Ishikawa (cell line): ENCODE measurements at regions not wholly inside any gene's neighbourhood (a gene's known extent, or its start where the extent isn't known, plus 50 kb on each side); places are given as distances from the start of the nearest gene placed in this dataset.

Experiments
- CEBPB ChIP-seq: IDR thresholded peaks from 2 replicates; pipeline ENCODE4 v1.6.1; 2012
- EP300 ChIP-seq: IDR thresholded peaks from 2 replicates; pipeline ENCODE4 v1.6.1; 2012; ENCODE audit warnings: borderline replicate concordance
- FOXM1 ChIP-seq: IDR thresholded peaks from 2 replicates; pipeline ENCODE4 v1.6.1; 2012; ENCODE audit warnings: low read depth, borderline replicate concordance
- NFIC ChIP-seq: IDR thresholded peaks from 2 replicates; pipeline ENCODE4 v1.6.1; 2012
- RAD21 ChIP-seq: IDR thresholded peaks from 2 replicates; pipeline ENCODE4 v1.6.1; 2012; ENCODE audit warnings: low read depth
- REST ChIP-seq: IDR thresholded peaks from 2 replicates; pipeline ENCODE4 v1.6.1; 2012; ENCODE audit warnings: low read depth, mild to moderate bottlenecking
- TF ChIP-seq, protein P1 (sequence below): IDR thresholded peaks from 2 replicates; pipeline ENCODE4 v1.6.1; 2012

DNA sequence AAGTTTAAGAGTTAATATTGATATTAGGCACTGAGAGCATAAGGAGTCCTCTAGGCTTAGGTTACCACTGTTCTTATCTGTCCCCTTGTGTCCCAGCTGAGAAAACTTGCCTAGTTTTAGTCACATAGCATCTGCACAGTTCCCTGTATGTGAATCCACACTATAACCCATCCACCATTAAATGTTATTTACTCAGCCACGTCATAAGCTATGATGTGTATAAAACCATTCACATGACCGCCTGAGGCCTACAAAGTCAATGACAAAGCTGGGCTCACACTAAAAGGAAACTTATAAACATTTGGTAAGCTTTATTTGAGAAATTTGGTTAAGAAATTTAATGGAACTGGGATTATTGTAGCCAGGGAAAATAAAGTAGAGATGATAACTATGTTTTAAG is 59.2 kb upstream of the TFAP2D start:
- TF ChIP-seq EP300 (no peak), FOXM1 (no peak), RAD21 (no peak), REST (no peak), CEBPB (no peak), NFIC (no peak)
- TF ChIP-seq, protein P1, sequence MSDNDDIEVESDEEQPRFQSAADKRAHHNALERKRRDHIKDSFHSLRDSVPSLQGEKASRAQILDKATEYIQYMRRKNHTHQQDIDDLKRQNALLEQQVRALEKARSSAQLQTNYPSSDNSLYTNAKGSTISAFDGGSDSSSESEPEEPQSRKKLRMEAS = no peak
